Endothelial cell (in vitro differentiated cells): ENCODE measurements at regions not wholly inside any gene's neighbourhood (a gene's known extent, or its start where the extent isn't known, plus 50 kb on each side); places are given as distances from the start of the nearest gene placed in this dataset.

ENCODE experiments used
- DNase-seq: peaks from one replicate; pipeline ENCODE4 v3.0.0; 2021; ENCODE audit warnings: low spot score
- H3K27ac Mint-ChIP-seq: one replicate; pipeline ENCODE4 v1.8.0; 2021; ENCODE audit warnings: mixed read lengths, inconsistent platforms; ENCODE audit not compliant: unreplicated experiment
- H3K27me3 Mint-ChIP-seq: one replicate; pipeline ENCODE4 v1.8.0; 2021; ENCODE audit warnings: mild to moderate bottlenecking, moderate library complexity, mixed read lengths, inconsistent platforms; ENCODE audit not compliant: unreplicated experiment
- H3K36me3 Mint-ChIP-seq: one replicate; pipeline ENCODE4 v1.8.0; 2021; ENCODE audit warnings: mild to moderate bottlenecking, low read depth, mixed read lengths, inconsistent platforms; ENCODE audit not compliant: unreplicated experiment
- H3K4me1 Mint-ChIP-seq: one replicate; pipeline ENCODE4 v1.8.0; 2021; ENCODE audit warnings: mild to moderate bottlenecking, mixed read lengths, inconsistent platforms; ENCODE audit not compliant: unreplicated experiment
- H3K4me3 Mint-ChIP-seq: one replicate; pipeline ENCODE4 v1.8.0; 2021; ENCODE audit warnings: mild to moderate bottlenecking, mixed read lengths, inconsistent platforms; ENCODE audit not compliant: unreplicated experiment
- H3K9me3 Mint-ChIP-seq: one replicate; pipeline ENCODE4 v1.8.0; 2021; ENCODE audit warnings: mixed read lengths, inconsistent platforms; ENCODE audit not compliant: unreplicated experiment
- CTCF ChIP-seq: fragments of 200-600 bp; sonication (generic); IDR thresholded peaks from one replicate; pipeline ENCODE4 v1.5.0; 2021; ENCODE audit warnings: antibody characterized with exemption; ENCODE audit not compliant: unreplicated experiment

- no peak overlapping the region for H3K27ac Mint-ChIP-seq
- H3K27me3 Mint-ChIP-seq: no peaks in the 10 kb centered on the region
- TF ChIP-seq CTCF: no peak
- H3K4me3 Mint-ChIP-seq: no peak overlapping the region
- DNase-seq: no peak
- no peaks in the 10 kb centered on the region for H3K36me3 Mint-ChIP-seq
- H3K9me3 Mint-ChIP-seq: no peaks in the 10 kb centered on the region
- peaks cover 5% of the 10 kb centered on the region for H3K4me1 Mint-ChIP-seq
Observed at GRCh38 chr20:12067686-12068085, 150.0 kb downstream of the BTBD3 start.

GRCh38 chr20:12068121-12068520, 150.4 kb downstream of the BTBD3 start:
- DNase-seq: no peak
- H3K4me1 Mint-ChIP-seq: peaks cover 5% of the 10 kb centered on the region
- no peak overlapping the region for H3K4me3 Mint-ChIP-seq
- no peaks in the 10 kb centered on the region for H3K9me3 Mint-ChIP-seq
- no peaks in the 10 kb centered on the region for H3K27me3 Mint-ChIP-seq
- no peaks in the 10 kb centered on the region for H3K36me3 Mint-ChIP-seq
- TF ChIP-seq CTCF: no peak
- no peak overlapping the region for H3K27ac Mint-ChIP-seq

DNA sequence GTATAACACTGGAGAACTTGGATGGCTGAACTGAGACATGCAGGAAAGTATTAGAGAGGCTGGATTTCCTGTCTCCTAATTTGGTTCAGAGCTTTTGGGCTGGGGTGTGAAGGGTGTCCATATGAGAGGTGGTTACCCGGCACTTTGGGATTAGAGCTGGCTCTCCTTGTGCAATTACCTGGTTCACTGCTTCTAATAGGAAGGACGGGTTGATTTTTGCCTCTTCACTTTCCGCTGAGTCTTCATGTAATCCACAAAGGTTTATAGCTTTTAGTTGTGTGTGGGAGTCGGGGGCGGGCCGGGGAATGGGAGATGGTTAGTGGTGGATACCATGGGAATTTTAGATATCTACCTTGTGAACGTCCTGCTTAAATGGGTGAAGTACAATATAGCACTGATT, 151.5 kb downstream of the BTBD3 start:
- Mint-ChIP-seq H3K27ac (no peak overlapping the region), H3K4me1 (peaks cover 5% of the 10 kb centered on the region), H3K27me3 (no peaks in the 10 kb centered on the region), H3K9me3 (no peaks in the 10 kb centered on the region), H3K4me3 (no peak overlapping the region), H3K36me3 (no peaks in the 10 kb centered on the region)
- no peak for TF ChIP-seq CTCF
- no peak for DNase-seq

DNA sequence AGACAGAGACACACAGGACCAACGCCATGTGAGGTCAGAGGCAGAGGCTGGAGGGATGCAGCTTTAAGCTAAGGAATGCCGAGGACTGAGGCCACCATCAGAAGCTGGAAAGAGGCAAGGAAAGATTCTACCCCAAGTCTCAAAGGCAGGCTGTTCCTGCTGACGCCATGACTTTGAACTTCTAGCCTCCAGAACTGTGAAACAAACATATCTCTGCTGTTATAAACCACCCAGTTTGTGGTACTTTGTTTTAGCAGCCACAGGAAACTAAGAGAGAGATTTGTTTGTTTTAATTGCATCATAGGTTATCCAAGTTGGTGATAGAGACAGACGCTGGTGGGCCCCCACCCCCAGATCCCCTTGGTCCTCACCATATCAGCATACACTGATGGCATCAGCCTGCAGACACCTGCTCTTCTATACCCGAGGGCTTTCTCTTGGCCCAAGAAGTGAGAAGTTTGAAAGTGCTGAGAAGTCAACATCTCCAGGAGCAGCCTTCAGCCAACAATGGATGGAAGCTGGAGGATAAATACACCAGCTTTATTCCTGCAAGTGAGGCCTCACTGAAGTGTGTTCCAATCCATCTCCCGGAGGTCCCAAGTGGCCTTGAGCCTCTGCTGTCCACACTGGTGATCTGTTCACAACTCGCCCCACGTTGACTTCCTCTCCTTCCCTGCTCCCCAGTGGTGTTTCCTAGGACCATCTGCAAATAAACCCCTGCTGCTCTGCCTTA, 154.7 kb downstream of the BTBD3 start:
- Mint-ChIP-seq H3K9me3 (no peaks in the 10 kb centered on the region), H3K27ac (no peak overlapping the region), H3K27me3 (no peaks in the 10 kb centered on the region), H3K36me3 (no peaks in the 10 kb centered on the region), H3K4me3 (no peak overlapping the region), H3K4me1 (peaks cover 5% of the 10 kb centered on the region)
- no peak for DNase-seq
- TF ChIP-seq CTCF: no peak

- no peaks in the 10 kb centered on the region for H3K36me3 Mint-ChIP-seq
- no peaks in the 10 kb centered on the region for H3K9me3 Mint-ChIP-seq
- H3K27me3 Mint-ChIP-seq: no peaks in the 10 kb centered on the region
- peaks cover 5% of the 10 kb centered on the region for H3K4me1 Mint-ChIP-seq
- no peak overlapping the region for H3K27ac Mint-ChIP-seq
- H3K4me3 Mint-ChIP-seq: no peak overlapping the region
- no peak for DNase-seq
- no peak for TF ChIP-seq CTCF
Observed at GRCh38 chr20:12072954-12073264, 155.2 kb downstream of the BTBD3 start.
